ENCODE measurements at regions not wholly inside any gene's neighbourhood (a gene's known extent, or its start where the extent isn't known, plus 50 kb on each side); places are given as distances from the start of the nearest gene placed in this dataset.

DNA sequence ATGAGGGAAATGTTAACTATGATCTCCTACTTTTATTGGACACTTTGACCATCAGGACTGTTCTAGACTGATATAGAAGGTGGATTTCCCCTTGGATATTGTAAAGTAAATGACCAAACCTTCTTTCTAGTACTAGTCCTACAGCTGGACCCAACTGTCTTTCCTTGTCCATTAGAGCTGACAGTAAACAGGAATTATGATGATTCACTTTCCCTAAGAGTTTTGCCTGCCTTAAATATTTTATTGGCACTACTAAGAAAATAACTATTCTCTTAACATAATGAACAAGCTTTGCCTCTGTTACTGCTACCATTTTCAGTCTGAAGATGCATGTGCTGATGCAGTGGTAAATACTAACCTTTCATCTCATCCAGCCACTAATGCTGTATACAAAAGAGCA lies 915.4 kb downstream of the CENPC start:
- no peak for TF ChIP-seq EZH2phosphoT487 (IDR thresholded peaks at IDR 0.05; ENCODE audit: borderline replicate concordance, low read depth, low read length)
- TF ChIP-seq, protein P1, sequence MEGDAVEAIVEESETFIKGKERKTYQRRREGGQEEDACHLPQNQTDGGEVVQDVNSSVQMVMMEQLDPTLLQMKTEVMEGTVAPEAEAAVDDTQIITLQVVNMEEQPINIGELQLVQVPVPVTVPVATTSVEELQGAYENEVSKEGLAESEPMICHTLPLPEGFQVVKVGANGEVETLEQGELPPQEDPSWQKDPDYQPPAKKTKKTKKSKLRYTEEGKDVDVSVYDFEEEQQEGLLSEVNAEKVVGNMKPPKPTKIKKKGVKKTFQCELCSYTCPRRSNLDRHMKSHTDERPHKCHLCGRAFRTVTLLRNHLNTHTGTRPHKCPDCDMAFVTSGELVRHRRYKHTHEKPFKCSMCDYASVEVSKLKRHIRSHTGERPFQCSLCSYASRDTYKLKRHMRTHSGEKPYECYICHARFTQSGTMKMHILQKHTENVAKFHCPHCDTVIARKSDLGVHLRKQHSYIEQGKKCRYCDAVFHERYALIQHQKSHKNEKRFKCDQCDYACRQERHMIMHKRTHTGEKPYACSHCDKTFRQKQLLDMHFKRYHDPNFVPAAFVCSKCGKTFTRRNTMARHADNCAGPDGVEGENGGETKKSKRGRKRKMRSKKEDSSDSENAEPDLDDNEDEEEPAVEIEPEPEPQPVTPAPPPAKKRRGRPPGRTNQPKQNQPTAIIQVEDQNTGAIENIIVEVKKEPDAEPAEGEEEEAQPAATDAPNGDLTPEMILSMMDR (conservative IDR thresholded peaks at IDR 0.05; ENCODE audit: low read length), result no peak

Data from OCI-LY7 (cell line).